ENCODE measurements at regions not wholly inside any gene's neighbourhood (a gene's known extent, or its start where the extent isn't known, plus 50 kb on each side); places are given as distances from the start of the nearest gene placed in this dataset.
A peak's percentile ranks its signal among the peaks of the same experiment; 100 is the strongest.

DNA sequence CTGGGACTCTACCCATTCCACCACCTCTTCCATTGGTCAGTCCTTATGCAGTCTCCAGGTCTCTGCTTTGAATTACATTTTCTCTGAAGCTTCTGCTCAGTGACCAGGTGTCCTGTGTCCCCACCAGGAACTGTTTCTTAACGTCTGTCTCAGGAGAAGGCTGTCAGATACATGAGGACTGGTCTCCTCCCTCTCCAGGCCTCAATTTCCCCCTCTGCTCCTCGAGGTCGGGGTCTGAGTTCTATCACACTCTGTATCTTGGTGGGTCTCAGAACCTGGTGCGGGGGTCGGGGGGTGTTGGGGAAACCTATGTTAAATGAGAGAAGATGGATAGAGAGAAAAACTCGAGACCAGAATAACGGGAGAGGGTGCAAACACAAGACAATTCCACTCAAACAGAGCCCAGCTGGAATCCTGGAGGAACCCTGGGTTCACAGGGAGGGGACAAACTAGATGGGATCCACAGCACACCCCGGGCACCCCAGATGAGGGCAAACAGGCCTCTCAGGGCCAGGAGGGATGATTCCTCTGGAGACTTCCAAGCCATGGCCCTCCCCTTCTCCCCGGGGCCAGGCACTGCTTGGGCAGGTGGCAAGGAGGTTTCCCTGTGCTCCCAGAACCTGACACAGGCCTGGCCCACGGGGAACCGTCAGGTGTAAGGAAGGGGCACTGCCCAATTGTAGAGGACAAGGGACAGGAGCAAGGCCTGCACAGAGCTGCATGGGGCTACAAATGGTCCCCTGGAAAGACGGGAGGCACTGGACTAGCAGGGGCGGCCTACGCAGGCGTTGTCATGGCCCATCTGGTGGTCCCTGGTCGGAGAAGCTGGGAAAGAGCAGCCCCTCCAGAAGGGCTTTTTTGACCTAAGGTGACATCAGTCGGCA, 313.2 kb upstream of the DIO3 start:
- peaks cover 2 to 8% (median 5%) of the 10 kb centered on the region in 3 donors for H3K27me3 Mint-ChIP-seq (ENCODE audit: low read depth in 3 of 3)
- peak overlapping the region in 1 of 6 donors; percentile 20 for H3K27ac Mint-ChIP-seq
- peaks cover 0 to 2% (median 0%) of the 10 kb centered on the region in 6 donors for H3K9me3 Mint-ChIP-seq
- no peak for DNase-seq
- peaks cover 14 to 15% of the 10 kb centered on the region in 2 donors for H3K4me1 Mint-ChIP-seq
- no peaks in the 10 kb centered on the region for H3K36me3 Mint-ChIP-seq
- no peak overlapping the region for H3K4me3 Mint-ChIP-seq

DNA sequence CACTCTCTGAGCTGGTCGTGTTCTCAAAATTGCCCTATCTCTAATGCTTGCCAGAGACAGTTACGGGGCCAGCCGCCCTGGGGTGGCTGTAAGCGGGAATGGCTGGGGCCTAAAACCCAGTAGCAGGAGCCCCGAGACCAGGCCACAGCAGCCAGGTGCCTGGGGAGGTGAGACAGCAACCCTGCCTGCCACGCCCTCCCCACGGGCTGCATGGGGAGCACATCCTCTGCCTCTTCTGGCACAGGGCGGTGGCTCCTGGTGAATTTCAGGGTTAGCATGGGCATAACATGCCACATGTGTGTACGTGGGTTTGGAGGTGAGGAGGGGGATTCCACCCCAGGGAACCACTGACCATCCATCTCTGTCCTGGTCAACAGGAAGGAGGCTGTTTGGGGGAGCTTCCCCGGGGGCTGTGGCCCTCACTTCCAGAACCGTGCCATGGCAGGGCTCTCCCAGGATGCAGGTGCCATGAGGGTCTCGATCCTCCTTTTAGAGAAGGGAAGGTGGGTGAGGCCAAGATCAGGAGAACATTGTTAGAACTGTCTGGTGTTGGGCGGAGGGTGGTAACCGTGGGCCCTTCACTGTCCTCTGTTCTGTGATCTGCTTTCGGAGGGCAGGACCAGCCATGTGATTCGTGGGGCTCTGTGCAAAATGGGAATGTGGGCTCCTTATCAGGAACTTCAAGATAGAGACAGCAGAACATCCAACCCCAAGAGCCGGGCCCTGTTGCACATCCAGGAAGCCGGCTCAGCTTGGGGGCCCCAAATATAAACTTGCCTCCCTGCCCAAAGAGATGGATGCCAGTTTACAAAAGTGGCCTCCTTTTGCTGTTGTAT, 312.2 kb upstream of the DIO3 start:
- Mint-ChIP-seq H3K9me3 (peaks cover 0 to 2% (median 0%) of the 10 kb centered on the region in 6 donors), H3K4me1 (peaks cover 14 to 15% of the 10 kb centered on the region in 2 donors), H3K27me3 (ENCODE audit: low read depth in 3 of 3) (peaks cover 2 to 5% (median 5%) of the 10 kb centered on the region in 3 donors), H3K4me3 (no peak overlapping the region), H3K27ac (no peak overlapping the region), H3K36me3 (no peaks in the 10 kb centered on the region)
- no peak for DNase-seq

DNA sequence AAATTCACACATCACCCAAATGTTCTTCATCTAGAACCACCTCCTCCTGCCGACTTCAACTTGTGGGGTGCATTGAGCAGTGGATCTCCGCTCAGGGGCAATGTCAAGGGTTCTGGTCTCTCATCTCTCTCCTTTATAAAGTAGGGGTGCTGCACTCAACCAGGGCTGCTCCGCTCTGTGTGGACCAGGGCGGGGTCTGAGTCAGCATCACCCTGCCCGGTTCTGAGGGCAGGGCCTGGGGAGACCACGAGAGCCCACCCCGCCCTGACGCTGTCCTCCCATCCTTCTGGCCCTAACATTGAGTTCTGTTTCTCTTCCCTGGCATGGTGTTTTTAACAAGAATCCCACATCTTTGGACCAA, 311.6 kb upstream of the DIO3 start:
- H3K27ac Mint-ChIP-seq = no peak overlapping the region
- DNase-seq = no peak
- no peak overlapping the region for H3K4me3 Mint-ChIP-seq
- no peaks in the 10 kb centered on the region for H3K36me3 Mint-ChIP-seq
- H3K27me3 Mint-ChIP-seq (ENCODE audit: low read depth in 3 of 3) = peaks cover 2 to 5% (median 5%) of the 10 kb centered on the region in 3 donors
- H3K9me3 Mint-ChIP-seq = peaks cover 0 to 2% (median 0%) of the 10 kb centered on the region in 6 donors
- peaks cover 14 to 15% of the 10 kb centered on the region in 2 donors for H3K4me1 Mint-ChIP-seq

DNA sequence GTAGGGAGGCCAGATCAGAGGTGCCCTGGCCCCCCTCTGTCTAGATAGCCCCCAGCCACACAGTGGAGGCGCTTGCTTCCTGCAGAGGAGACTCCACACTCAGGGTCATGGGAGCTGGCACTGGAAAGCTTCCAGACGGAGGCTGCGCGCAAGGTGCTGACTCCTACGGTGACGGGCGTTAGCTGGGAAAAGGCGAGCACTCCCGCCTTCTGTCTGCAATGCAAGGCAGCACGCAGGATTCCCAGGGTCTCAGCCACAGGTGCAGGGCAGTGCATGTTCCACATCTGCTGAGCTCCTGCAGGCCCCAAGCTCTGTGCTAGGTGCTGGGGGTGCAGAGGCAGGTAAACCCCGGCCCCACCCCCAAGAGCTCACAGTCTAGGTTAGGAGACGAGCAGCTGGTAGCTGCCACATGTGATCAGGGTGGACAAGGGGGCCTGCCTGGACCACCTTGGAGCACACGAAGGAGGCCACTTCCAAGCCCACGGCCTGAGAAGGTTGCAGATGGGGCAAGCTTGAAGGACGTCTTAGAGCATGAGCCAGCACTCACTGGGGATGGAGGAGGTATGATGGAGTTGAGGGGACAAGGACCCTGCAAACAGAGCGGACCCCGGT, 310.9 kb upstream of the DIO3 start:
- Mint-ChIP-seq H3K4me3 (no peak overlapping the region), H3K27me3 (ENCODE audit: low read depth in 3 of 3) (peaks cover 2 to 7% (median 5%) of the 10 kb centered on the region in 3 donors), H3K4me1 (peaks cover 14 to 15% of the 10 kb centered on the region in 2 donors), H3K9me3 (peaks cover 0 to 2% (median 0%) of the 10 kb centered on the region in 6 donors), H3K27ac (no peak overlapping the region), H3K36me3 (no peaks in the 10 kb centered on the region)
- DNase-seq = no peak

DNA sequence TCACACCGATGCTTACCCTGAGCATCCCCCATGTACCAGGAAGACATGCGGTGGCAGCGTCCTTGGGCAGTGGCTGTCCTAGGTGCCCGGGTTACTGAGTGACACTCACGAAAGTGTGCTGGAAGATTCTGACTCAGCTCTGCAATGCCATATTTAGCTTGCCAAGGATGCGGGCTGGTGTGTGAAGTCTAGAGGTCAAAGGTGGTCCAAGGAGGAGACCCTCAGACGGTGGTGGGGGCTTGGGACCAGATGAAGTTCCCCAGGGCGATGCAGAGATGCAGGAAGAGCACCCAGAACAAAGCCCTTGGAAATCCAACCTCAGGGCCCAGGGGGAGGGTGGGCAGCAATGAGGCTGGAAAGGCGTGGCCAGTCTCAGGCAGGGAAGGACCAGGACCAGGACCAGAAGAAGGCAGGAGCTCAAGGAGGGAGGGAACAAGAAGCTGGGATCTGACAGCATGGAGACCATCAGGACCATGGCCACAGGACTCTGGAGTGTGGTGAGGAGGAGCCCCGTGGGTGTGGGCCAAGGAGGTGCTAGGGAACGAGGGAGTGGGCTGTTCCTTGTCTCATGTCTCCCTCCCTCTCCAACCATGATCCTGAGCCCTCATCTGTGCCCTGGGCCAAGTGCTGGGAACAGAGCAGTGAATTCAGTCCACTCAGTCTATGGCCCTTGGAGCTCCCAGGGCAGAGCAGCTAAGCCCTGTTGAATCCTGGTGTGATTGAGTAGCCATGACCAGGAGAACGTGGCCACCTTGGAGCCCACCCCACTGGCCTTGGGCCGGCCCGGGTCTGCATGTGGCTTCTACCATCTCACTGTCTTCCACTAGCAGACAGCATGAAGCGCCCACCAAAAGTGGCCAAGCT, 310.1 kb upstream of the DIO3 start:
- peaks cover 14 to 15% of the 10 kb centered on the region in 2 donors for H3K4me1 Mint-ChIP-seq
- H3K36me3 Mint-ChIP-seq = no peaks in the 10 kb centered on the region
- no peak overlapping the region for H3K4me3 Mint-ChIP-seq
- H3K27me3 Mint-ChIP-seq (ENCODE audit: low read depth in 3 of 3) = peaks cover 2 to 7% (median 5%) of the 10 kb centered on the region in 3 donors
- H3K9me3 Mint-ChIP-seq = peaks cover 0 to 2% (median 0%) of the 10 kb centered on the region in 6 donors
- no peak overlapping the region for H3K27ac Mint-ChIP-seq
- DNase-seq = no peak

DNA sequence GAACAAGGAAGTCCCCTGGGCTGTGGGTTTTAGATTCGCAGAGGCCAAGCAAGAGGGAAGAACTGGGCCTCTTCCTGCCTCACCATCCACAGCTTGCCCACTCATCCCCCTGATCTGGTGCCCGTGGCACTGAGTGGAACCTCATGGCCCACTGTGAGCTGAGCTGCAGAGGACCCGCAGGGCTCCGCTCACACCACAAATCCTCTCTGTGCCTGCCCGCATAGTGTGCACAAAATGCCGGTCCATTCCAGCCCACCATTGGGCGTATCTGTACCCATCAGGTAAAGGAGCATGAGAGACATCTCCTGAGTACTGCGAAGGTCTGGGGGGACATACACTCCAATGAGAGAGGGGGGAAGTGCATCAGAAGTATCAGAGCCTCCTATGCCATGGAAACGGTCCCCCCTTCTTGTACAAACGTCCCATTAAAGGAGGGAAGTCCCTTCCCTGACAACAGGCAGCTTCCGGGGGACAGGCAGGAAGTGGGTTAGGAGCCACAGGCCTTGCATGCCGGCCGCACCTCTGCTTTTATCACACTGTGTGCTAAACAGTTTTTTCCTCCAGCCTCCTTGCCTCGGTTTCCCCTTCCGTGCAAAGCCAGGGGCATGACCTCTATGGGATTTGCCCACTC, 309.4 kb upstream of the DIO3 start:
- peaks cover 2 to 7% (median 5%) of the 10 kb centered on the region in 3 donors for H3K27me3 Mint-ChIP-seq (ENCODE audit: low read depth in 3 of 3)
- H3K4me3 Mint-ChIP-seq = no peak overlapping the region
- DNase-seq = no peak
- H3K27ac Mint-ChIP-seq = peak overlapping the region in 1 of 6 donors; percentile 55
- H3K36me3 Mint-ChIP-seq = no peaks in the 10 kb centered on the region
- peaks cover 0 to 2% (median 0%) of the 10 kb centered on the region in 6 donors for H3K9me3 Mint-ChIP-seq
- H3K4me1 Mint-ChIP-seq = peaks cover 14 to 15% of the 10 kb centered on the region in 2 donors

DNA sequence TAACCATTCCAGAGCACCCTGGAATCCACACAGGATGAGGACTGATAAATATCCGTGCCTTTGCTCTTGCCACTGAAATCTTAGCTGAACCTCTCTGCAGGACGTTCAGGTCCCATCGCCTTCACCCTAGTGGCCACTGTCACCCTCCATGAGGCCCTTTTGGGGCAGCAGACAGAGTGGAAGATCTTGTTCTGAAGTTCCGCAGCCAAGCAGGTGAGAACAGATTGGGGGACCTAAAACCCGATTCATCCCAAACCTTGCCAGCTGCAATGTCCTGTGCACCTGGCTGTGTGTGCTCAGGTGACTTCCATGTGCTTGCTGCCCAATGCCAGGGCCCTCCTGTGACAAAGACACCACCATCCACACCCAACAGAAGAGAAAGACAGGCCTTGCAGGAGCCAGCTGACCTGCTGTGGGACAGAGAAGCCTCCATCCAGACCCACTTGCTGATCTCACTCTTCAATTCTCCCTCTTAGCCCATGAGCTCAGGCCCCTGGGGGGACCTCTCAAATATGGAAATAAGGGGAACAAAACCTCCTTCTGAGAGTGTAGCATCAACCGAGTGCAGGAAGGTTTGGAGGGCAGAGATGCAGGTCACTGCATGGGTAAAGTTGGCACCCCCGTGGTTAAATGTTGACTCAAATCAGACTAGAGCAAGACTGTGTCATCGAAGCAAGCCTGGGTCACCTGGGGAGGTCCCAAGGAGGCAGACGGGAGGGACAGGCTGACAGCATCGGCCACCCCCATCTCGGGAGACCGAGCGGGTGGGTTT, 308.7 kb upstream of the DIO3 start:
- DNase-seq = no peak
- Mint-ChIP-seq H3K36me3 (no peaks in the 10 kb centered on the region), H3K27me3 (ENCODE audit: low read depth in 3 of 3) (peaks cover 2 to 7% (median 5%) of the 10 kb centered on the region in 3 donors), H3K4me3 (no peak overlapping the region), H3K27ac (no peak overlapping the region), H3K9me3 (peaks cover 0 to 2% (median 0%) of the 10 kb centered on the region in 6 donors), H3K4me1 (peaks cover 14 to 15% of the 10 kb centered on the region in 2 donors)

DNA sequence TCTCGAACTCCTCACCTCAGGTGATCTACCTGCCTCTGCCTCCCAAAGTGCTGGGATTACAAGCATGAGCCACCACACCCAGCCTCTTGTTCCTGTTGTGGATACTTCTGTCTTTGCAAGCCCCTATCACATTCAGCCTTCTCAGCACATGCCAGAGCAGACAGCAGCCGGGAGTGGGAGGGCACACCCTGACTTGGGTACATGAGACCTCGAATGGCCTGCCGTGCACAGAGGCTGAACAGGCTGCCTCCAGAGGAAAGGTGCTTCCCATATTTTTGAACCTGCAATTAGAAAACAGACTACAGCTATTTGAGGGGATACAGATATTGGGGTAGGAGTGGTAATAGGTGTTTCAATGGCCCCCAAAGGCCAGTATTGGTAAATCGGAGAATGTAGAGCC, 307.3 kb upstream of the DIO3 start:
- no peak overlapping the region for H3K27ac Mint-ChIP-seq
- DNase-seq = no peak
- peaks cover 14 to 15% of the 10 kb centered on the region in 2 donors for H3K4me1 Mint-ChIP-seq
- peaks cover 2 to 7% (median 4%) of the 10 kb centered on the region in 3 donors for H3K27me3 Mint-ChIP-seq (ENCODE audit: low read depth in 3 of 3)
- no peak overlapping the region for H3K4me3 Mint-ChIP-seq
- no peaks in the 10 kb centered on the region for H3K36me3 Mint-ChIP-seq
- no peaks in the 10 kb centered on the region for H3K9me3 Mint-ChIP-seq

DNA sequence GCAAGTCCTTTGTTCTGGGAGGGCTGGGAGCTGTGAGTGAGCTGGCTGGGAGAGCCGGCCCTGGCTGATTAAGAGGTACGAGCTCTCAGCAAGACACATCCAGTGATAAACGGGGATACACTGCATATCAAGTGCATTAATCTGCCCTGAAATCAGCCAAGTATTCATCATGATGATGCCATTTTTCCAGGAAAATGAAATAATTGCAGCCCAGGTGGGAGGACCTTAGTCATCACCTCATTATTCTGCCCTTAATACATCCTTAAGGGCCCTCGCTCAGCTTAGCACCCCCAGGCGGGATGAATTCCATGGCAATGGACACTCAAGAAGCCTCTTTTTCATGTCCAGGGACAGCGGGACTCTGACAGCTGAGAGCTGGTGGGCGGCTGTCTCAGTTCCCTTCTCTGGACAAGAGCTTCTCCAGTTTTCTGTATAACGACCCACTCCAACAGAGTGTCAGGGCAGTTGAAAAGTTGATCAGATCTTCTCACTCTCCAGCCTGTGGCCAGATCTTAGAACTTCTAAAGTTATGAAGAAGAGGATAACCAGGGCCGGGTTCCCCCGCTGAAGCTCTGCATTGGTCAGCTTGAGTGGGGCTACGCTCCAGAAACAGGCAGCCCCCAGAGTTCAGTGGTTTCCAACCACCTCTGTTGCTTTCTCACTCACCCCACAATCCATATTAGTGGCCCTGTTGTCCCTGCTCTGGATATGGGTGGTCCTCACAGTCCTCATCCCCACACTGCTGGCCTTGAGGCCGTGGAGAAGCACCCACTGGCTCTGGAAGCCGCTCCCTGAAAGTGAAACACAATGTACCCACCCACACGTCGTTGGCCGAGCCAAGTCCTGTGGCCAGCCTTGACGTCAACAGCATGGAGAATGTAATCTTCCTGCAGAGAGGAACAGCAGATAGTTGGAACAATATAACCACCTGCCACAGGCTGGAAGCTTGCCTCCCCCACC, 306.2 kb upstream of the DIO3 start:
- Mint-ChIP-seq H3K4me3 (no peak overlapping the region), H3K27me3 (ENCODE audit: low read depth in 3 of 3) (peaks cover 1 to 4% (median 4%) of the 10 kb centered on the region in 3 donors), H3K27ac (no peak overlapping the region), H3K36me3 (no peaks in the 10 kb centered on the region), H3K9me3 (no peaks in the 10 kb centered on the region), H3K4me1 (peaks cover 14 to 15% of the 10 kb centered on the region in 2 donors)
- DNase-seq = no peak

DNA sequence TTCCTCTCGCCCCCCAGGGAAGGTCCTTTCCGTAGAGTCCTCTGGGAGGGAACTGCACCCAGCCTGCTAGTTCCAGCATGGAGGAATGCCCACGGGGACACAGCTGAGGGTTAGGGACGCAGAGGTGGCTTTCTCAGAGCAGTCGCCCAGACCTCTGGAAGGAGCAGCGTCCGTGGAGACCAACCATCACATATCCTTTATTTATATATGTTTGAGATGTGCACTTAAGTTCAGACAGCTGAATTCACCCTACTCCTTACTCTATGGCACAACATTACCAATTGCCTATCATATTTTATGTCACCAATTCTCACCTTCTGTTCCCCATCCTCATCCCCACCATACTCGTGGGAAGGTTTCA, 305.6 kb upstream of the DIO3 start:
- Mint-ChIP-seq H3K27ac (no peak overlapping the region), H3K27me3 (ENCODE audit: low read depth in 3 of 3) (peaks cover 0 to 4% (median 4%) of the 10 kb centered on the region in 3 donors), H3K36me3 (no peaks in the 10 kb centered on the region), H3K4me1 (peaks cover 14 to 15% of the 10 kb centered on the region in 2 donors), H3K9me3 (no peaks in the 10 kb centered on the region), H3K4me3 (no peak overlapping the region)
- DNase-seq = no peak

DNA sequence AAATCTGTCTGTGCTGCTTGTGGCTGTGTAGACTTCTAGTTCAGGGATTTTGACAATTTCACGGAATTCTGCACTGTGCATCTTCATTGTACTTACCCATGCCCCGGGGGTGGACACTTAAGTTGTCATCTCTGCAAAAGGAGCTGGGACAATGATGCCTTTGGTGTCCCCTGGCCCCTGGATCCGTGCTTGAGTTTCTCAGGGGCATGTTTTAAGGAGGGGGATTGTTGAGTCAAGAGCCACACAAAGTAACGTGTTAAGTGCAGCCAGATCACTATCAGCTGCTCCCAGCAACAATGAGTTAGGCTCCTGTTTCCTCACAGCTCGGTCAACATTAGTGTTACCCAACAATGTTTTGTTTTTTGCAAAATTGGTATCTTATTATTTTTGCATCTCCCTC, 305.0 kb upstream of the DIO3 start:
- Mint-ChIP-seq H3K9me3 (no peaks in the 10 kb centered on the region), H3K36me3 (no peaks in the 10 kb centered on the region), H3K4me1 (peaks cover 14 to 15% of the 10 kb centered on the region in 2 donors), H3K4me3 (no peak overlapping the region), H3K27ac (no peak overlapping the region), H3K27me3 (ENCODE audit: low read depth in 3 of 3) (peaks cover 0 to 4% (median 2%) of the 10 kb centered on the region in 3 donors)
- DNase-seq = no peak

Measured in immature natural killer cell (primary cell).